ENCODE measurements at regions not wholly inside any gene's neighbourhood (a gene's known extent, or its start where the extent isn't known, plus 50 kb on each side); places are given as distances from the start of the nearest gene placed in this dataset.

DNA sequence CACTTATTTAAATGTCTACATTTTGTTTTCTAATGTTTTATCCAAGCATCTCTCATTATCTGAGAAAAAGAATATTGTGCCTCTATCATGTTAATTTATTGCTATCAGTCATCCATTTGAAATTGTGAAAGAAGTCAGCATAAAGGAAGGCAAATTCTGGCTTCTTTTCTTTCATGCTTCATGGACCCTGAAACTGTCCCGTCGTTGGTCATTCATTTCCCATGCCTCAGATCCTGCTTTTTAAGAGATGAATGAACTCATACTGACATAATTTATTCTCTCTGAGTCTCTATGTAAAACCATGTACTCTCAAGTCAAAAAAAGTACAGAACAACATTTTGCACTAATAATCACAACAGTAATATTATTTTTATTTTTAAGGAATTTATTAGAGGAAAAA lies 2512.0 kb downstream of the PCDH9 start (continued):
- TF ChIP-seq, protein P1, sequence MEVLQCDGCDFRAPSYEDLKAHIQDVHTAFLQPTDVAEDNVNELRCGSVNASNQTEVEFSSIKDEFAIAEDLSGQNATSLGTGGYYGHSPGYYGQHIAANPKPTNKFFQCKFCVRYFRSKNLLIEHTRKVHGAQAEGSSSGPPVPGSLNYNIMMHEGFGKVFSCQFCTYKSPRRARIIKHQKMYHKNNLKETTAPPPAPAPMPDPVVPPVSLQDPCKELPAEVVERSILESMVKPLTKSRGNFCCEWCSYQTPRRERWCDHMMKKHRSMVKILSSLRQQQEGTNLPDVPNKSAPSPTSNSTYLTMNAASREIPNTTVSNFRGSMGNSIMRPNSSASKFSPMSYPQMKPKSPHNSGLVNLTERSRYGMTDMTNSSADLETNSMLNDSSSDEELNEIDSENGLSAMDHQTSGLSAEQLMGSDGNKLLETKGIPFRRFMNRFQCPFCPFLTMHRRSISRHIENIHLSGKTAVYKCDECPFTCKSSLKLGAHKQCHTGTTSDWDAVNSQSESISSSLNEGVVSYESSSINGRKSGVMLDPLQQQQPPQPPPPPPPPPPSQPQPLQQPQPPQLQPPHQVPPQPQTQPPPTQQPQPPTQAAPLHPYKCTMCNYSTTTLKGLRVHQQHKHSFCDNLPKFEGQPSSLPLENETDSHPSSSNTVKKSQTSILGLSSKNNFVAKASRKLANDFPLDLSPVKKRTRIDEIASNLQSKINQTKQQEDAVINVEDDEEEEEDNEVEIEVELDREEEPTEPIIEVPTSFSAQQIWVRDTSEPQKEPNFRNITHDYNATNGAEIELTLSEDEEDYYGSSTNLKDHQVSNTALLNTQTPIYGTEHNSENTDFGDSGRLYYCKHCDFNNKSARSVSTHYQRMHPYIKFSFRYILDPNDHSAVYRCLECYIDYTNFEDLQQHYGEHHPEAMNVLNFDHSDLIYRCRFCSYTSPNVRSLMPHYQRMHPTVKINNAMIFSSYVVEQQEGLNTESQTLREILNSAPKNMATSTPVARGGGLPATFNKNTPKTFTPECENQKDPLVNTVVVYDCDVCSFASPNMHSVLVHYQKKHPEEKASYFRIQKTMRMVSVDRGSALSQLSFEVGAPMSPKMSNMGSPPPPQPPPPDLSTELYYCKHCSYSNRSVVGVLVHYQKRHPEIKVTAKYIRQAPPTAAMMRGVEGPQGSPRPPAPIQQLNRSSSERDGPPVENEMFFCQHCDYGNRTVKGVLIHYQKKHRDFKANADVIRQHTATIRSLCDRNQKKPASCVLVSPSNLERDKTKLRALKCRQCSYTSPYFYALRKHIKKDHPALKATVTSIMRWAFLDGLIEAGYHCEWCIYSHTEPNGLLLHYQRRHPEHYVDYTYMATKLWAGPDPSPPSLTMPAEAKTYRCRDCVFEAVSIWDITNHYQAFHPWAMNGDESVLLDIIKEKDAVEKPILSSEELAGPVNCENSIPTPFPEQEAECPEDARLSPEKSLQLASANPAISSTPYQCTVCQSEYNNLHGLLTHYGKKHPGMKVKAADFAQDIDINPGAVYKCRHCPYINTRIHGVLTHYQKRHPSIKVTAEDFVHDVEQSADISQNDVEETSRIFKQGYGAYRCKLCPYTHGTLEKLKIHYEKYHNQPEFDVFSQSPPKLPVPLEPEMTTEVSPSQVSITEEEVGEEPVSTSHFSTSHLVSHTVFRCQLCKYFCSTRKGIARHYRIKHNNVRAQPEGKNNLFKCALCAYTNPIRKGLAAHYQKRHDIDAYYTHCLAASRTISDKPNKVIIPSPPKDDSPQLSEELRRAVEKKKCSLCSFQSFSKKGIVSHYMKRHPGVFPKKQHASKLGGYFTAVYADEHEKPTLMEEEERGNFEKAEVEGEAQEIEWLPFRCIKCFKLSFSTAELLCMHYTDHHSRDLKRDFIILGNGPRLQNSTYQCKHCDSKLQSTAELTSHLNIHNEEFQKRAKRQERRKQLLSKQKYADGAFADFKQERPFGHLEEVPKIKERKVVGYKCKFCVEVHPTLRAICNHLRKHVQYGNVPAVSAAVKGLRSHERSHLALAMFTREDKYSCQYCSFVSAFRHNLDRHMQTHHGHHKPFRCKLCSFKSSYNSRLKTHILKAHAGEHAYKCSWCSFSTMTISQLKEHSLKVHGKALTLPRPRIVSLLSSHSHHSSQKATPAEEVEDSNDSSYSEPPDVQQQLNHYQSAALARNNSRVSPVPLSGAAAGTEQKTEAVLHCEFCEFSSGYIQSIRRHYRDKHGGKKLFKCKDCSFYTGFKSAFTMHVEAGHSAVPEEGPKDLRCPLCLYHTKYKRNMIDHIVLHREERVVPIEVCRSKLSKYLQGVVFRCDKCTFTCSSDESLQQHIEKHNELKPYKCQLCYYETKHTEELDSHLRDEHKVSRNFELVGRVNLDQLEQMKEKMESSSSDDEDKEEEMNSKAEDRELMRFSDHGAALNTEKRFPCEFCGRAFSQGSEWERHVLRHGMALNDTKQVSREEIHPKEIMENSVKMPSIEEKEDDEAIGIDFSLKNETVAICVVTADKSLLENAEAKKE (CRISPR knock-in tag; IDR thresholded peaks at IDR 0.05) = no peak
- TF ChIP-seq JUNB (IDR thresholded peaks at IDR 0.05; ENCODE audit: unreplicated experiment) (no peak), NANOG (IDR thresholded peaks at IDR 0.05; ENCODE audit: borderline replicate concordance) (no peak), REST (IDR thresholded peaks at IDR 0.05; ENCODE audit: unreplicated experiment) (no peak), STAT1 (IDR thresholded peaks at IDR 0.05; ENCODE audit: unreplicated experiment) (no peak)

- Histone ChIP-seq H3K27me3 (ENCODE audit: insufficient read depth) (no peaks in the 10 kb centered on the region), H3K27ac (ENCODE audit: low read depth) (no peak overlapping the region), H3K4me1 (ENCODE audit: insufficient read depth) (peaks cover 8% of the 10 kb centered on the region; the same call in 1 of the 2 replicates), H3K36me3 (ENCODE audit: insufficient read depth) (no peaks in the 10 kb centered on the region), H3K4me3 (no peak overlapping the region), H3F3A (replicated peaks; ENCODE audit: low read depth) (no peaks in the 10 kb centered on the region), H3K4me2 (no peak overlapping the region), H3K9me2 (ENCODE audit: insufficient read depth) (0 out of 2 replicates have a peak, but pooled peaks cover 3% of the 10 kb centered on the region), H4K20me1 (replicated peaks; ENCODE audit: insufficient read depth) (no peaks in the 10 kb centered on the region), H2AFZ (peak overlapping the region; percentile 7), H3K79me2 (replicated peaks; ENCODE audit: insufficient read depth) (no peaks in the 10 kb centered on the region)
- Mint-ChIP-seq H3K27me3 (ENCODE audit: insufficient read depth, low read depth, poor library complexity) (peaks cover 5% of the 10 kb centered on the region), H3K4me3 (no peak overlapping the region), H3K9me3 (peaks cover 7% of the 10 kb centered on the region; the same call in 2 of the 3 replicates), H3K4me1 (peaks cover 15% of the 10 kb centered on the region), H3K36me3 (ENCODE audit: low read depth) (peaks cover 8% of the 10 kb centered on the region; the same call in 2 of the 3 replicates), H3K27ac (no peak overlapping the region)
- DNase-seq (ENCODE audit: low spot score) (no peak), ATAC-seq (no peak)
- TF ChIP-seq NANOG (IDR thresholded peaks at IDR 0.05; ENCODE audit: borderline replicate concordance) = no peak
- TF ChIP-seq CTCF (conservative IDR thresholded peaks at IDR 0.05; ENCODE audit: low read depth in 2 of 2) = no peak
- no peak for TF ChIP-seq JUNB (IDR thresholded peaks at IDR 0.05; ENCODE audit: unreplicated experiment)
These were observed 2513.2 kb downstream of the PCDH9 start for GRCh38 chr13:64716936-64717335.

Data from GM23338 (cell line).